Calu3 (cell line): ENCODE measurements at regions not wholly inside any gene's neighbourhood (a gene's known extent, or its start where the extent isn't known, plus 50 kb on each side); places are given as distances from the start of the nearest gene placed in this dataset.

Experiments
- BruUV-seq: library from RNA; stranded (reverse); fragments of 400-500 nt; replicated peaks from 2 replicates; lab custom pipeline; 2021; lab: Mats Ljungman, UMichigan
- CTCF ChIA-PET: fragments of 300-600 bp; sonication (Branson Sonifier 250); formaldehyde crosslinking; loops from one replicate; lab custom pipeline; 2022; ENCODE audit warnings: antibody characterized with exemption; lab: Charles Lee
- DNase-seq: peaks from one replicate; pipeline ENCODE4 v3.0.0; 2022
- H3K27ac Mint-ChIP-seq: one replicate; pipeline ENCODE4 v1.8.0; 2022; ENCODE audit warnings: mixed read lengths; ENCODE audit not compliant: unreplicated experiment
- H3K27me3 Mint-ChIP-seq: one replicate; pipeline ENCODE4 v1.8.0; 2022; ENCODE audit warnings: mixed read lengths; ENCODE audit not compliant: unreplicated experiment
- H3K36me3 Mint-ChIP-seq: one replicate; pipeline ENCODE4 v1.8.0; 2022; ENCODE audit warnings: mild to moderate bottlenecking, moderate library complexity, mixed read lengths; ENCODE audit not compliant: insufficient read depth, unreplicated experiment
- H3K4me1 Mint-ChIP-seq: one replicate; pipeline ENCODE4 v1.8.0; 2022; ENCODE audit warnings: mild to moderate bottlenecking, low read depth, mixed read lengths; ENCODE audit not compliant: unreplicated experiment
- H3K4me3 Mint-ChIP-seq: one replicate; pipeline ENCODE4 v1.8.0; 2022; ENCODE audit warnings: mild to moderate bottlenecking, low read depth, moderate library complexity, mixed read lengths; ENCODE audit not compliant: unreplicated experiment
- H3K9me3 Mint-ChIP-seq: one replicate; pipeline ENCODE4 v1.8.0; 2022; ENCODE audit warnings: low read depth, mixed read lengths; ENCODE audit not compliant: unreplicated experiment
- intact Hi-C: fragments of 100-400 bp; cut with micrococcal nuclease; formaldehyde crosslinking; loops from one replicate; pipeline ENCODE4 v1.10.0; 2022; ENCODE audit not compliant: unreplicated experiment
- TF ChIP-seq, protein P1 (sequence below): fragments of 200-600 bp; IDR thresholded peaks from one replicate; pipeline ENCODE4 v1.8.0; 2022; ENCODE audit warnings: antibody characterized with exemption; ENCODE audit not compliant: unreplicated experiment

DNA sequence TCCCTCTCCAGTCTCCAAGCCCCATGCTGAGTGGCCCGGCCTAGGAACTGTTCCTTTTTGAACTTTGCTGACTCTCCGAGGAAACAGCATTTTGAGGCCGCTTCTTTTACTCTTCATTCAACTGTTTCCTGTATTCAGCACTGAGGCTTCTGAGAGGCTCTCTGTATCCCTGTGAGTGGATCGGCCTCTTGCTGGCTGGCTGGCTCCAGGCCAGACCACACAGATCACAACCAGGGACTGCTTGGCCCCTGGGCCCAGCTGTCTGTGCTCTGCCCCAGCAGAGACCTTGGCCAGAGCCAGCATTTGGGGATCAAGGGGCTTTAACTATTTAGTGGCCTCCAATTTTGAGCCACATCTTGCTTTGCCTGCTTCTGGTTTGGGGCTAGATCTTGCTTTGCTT is 75.6 kb upstream of the KL start:
- Mint-ChIP-seq H3K36me3 (no peaks in the 10 kb centered on the region), H3K9me3 (peaks cover 9% of the 10 kb centered on the region), H3K4me1 (no peaks in the 10 kb centered on the region), H3K27me3 (peaks cover 28% of the 10 kb centered on the region), H3K4me3 (no peak overlapping the region), H3K27ac (no peak overlapping the region)
- intact Hi-C loops, result no loop called here
- TF ChIP-seq, protein P1, sequence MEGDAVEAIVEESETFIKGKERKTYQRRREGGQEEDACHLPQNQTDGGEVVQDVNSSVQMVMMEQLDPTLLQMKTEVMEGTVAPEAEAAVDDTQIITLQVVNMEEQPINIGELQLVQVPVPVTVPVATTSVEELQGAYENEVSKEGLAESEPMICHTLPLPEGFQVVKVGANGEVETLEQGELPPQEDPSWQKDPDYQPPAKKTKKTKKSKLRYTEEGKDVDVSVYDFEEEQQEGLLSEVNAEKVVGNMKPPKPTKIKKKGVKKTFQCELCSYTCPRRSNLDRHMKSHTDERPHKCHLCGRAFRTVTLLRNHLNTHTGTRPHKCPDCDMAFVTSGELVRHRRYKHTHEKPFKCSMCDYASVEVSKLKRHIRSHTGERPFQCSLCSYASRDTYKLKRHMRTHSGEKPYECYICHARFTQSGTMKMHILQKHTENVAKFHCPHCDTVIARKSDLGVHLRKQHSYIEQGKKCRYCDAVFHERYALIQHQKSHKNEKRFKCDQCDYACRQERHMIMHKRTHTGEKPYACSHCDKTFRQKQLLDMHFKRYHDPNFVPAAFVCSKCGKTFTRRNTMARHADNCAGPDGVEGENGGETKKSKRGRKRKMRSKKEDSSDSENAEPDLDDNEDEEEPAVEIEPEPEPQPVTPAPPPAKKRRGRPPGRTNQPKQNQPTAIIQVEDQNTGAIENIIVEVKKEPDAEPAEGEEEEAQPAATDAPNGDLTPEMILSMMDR, result no peak
- CTCF ChIA-PET, result no interaction called here
- DNase-seq, result no peak
- no TSS peak for BruUV-seq

DNA sequence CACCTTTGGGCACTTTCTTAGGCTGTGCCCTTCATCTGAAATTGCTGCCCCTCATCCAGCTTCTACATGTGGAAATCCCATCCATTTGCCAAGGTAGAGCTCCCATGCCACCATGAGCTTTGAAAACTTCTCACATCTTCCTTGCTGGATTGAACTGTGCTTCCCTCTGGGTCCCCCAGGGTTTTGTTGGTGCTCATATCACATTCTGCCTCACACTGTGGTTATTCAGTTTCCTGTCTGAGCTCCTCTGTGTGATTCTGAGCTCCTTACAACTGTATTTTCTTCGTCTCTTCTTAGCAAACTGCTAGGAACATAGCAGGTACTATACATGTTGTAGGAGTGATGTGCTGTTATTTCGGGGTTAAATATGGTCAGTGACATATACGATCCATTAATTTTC is 74.9 kb upstream of the KL start:
- Mint-ChIP-seq H3K27ac (no peak overlapping the region), H3K9me3 (peaks cover 10% of the 10 kb centered on the region), H3K27me3 (peaks cover 36% of the 10 kb centered on the region), H3K4me3 (no peak overlapping the region), H3K4me1 (no peaks in the 10 kb centered on the region), H3K36me3 (no peaks in the 10 kb centered on the region)
- intact Hi-C loops, result no loop called here
- DNase-seq, result no peak
- no TSS peak for BruUV-seq
- CTCF ChIA-PET, result no interaction called here
- TF ChIP-seq, protein P1, result no peak

GRCh38 chr13:32946558-32946957 is 69.7 kb upstream of the KL start:
- Mint-ChIP-seq H3K27ac (no peak overlapping the region), H3K4me3 (no peak overlapping the region), H3K36me3 (no peaks in the 10 kb centered on the region), H3K27me3 (peaks cover 53% of the 10 kb centered on the region), H3K9me3 (peaks cover 10% of the 10 kb centered on the region), H3K4me1 (no peaks in the 10 kb centered on the region)
- CTCF ChIA-PET, result no interaction called here
- BruUV-seq, result no TSS peak
- intact Hi-C loops, result no loop called here
- TF ChIP-seq, protein P1, result no peak
- no peak for DNase-seq

DNA sequence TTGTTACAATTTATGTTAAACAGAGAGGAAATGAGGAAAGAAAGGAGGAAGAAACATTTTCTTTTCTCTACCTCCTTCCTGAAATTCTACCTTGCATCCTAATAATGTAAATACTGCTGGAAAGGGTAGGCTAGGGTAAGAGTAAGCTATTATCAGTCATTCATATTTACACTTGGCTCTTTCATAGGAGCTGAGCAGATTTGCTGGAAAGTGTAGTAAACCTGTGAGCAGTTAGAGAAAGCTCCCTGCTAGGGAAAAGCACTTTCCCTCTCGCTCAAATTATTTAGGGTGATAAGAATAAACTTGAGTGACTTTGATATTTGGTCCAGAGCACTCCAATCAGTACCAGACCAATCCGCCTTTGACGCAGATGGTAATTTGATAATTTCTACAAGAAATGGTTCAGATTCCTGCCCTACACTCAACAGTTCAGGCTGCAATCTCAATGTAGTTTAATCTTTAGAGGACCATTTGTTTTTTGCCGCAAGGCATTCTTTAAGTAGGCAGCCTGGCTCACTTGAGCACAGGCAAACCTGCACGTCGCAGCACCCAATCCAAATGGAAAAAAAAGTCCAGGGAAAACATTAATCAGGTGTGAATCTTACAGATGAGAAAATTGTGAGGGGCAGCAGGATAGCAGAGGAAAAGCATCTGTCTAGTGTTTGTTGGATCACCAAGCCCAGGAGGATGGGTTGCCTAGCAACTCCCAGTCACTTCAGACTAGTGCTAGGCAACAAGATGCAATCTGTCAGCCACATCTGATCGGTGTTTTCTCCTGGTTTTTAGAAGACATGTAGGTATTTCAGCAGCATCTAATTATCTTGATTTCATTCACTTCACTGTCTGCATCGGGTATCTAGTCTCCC is 68.6 kb upstream of the KL start:
- TF ChIP-seq, protein P1, result no peak
- no TSS peak for BruUV-seq
- no peak overlapping the region for H3K4me3 Mint-ChIP-seq
- H3K27me3 Mint-ChIP-seq, result peaks cover 57% of the 10 kb centered on the region
- intact Hi-C loops, result no loop called here
- H3K9me3 Mint-ChIP-seq, result peaks cover 7% of the 10 kb centered on the region
- CTCF ChIA-PET, result no interaction called here
- no peaks in the 10 kb centered on the region for H3K4me1 Mint-ChIP-seq
- H3K27ac Mint-ChIP-seq, result no peak overlapping the region
- H3K36me3 Mint-ChIP-seq, result no peaks in the 10 kb centered on the region
- no peak for DNase-seq
